CD4-positive, alpha-beta T cell (primary cell): ENCODE measurements at regions not wholly inside any gene's neighbourhood (a gene's known extent, or its start where the extent isn't known, plus 50 kb on each side); places are given as distances from the start of the nearest gene placed in this dataset.

Experiments used
- ATAC-seq: fragments of 200-7000 bp; cut with Tn5 transposase; one replicate; pipeline ENCODE4 v1.10.0; 2022; ENCODE audit warnings: mild to moderate bottlenecking; ENCODE audit not compliant: poor library complexity
- CTCF ChIA-PET: fragments of 350-600 bp; sonication (Branson Sonifier 250); formaldehyde crosslinking; loops from one replicate; lab custom pipeline; 2021; ENCODE audit warnings: antibody characterized with exemption, inconsistent platforms; lab: Charles Lee
- POLR2A ChIA-PET: fragments of 350-600 bp; sonication (Branson Sonifier 250); formaldehyde crosslinking; loops from one replicate; lab custom pipeline; 2021; ENCODE audit warnings: antibody characterized with exemption, inconsistent platforms; lab: Charles Lee
- DNase-seq, 14 experiments: peaks; one replicate each; pipeline ENCODE4 v3.0.0-alpha.2; 2013 to 2020; ENCODE audit warnings: mixed read lengths in 2 of 14
- H3K27ac ChIP-seq, 2 donors: one replicate each; pipeline versions ENCODE4 v1.5.1 to v1.7.0; 2013; ENCODE audit warnings: low read length in 2 of 2, low read depth in 1 of 2, mild to moderate bottlenecking in 1 of 2
- H3K27me3 ChIP-seq, 2 experiments: 1 replicate in 1 of 2; 2 replicates in 1 of 2; pipeline versions ENCODE4 v1.6.1 to v1.7.0; 2013; ENCODE audit warnings: low read length in 2 of 2, control low read depth in 1 of 2, mild to moderate bottlenecking in 1 of 2, moderate library complexity in 1 of 2; ENCODE audit not compliant: insufficient read depth in 2 of 2, control insufficient read depth in 1 of 2
- H3K36me3 ChIP-seq: one replicate; pipeline ENCODE4 v1.6.1; 2013; ENCODE audit warnings: low read length, control low read depth; ENCODE audit not compliant: insufficient read depth
- H3K4me1 ChIP-seq: one replicate; pipeline ENCODE4 v1.6.1; 2013; ENCODE audit warnings: low read length, control low read depth; ENCODE audit not compliant: insufficient read depth
- H3K4me3 ChIP-seq: one replicate; pipeline ENCODE4 v1.5.1; 2013; ENCODE audit warnings: mild to moderate bottlenecking, low read length, moderate library complexity
- H3K9me3 ChIP-seq, 2 experiments: 1 replicate in 1 of 2; 2 replicates in 1 of 2; pipeline versions ENCODE4 v1.6.1 to v1.7.0; 2013; ENCODE audit warnings: low read length in 2 of 2, mild to moderate bottlenecking in 2 of 2, control low read depth in 1 of 2, moderate library complexity in 1 of 2; ENCODE audit not compliant: control insufficient read depth in 1 of 2, insufficient read depth in 1 of 2
- H3K27ac Mint-ChIP-seq: one replicate; pipeline ENCODE4 v1.8.0; 2020; ENCODE audit warnings: mixed read lengths
- H3K27me3 Mint-ChIP-seq: one replicate; pipeline ENCODE4 v1.8.0; 2021; ENCODE audit warnings: mixed read lengths
- H3K36me3 Mint-ChIP-seq: one replicate; pipeline ENCODE4 v1.8.0; 2021; ENCODE audit warnings: low read depth, mixed read lengths
- H3K4me1 Mint-ChIP-seq: one replicate; pipeline ENCODE4 v1.8.0; 2021; ENCODE audit warnings: low read depth, mixed read lengths
- H3K4me3 Mint-ChIP-seq: one replicate; pipeline ENCODE4 v1.8.0; 2020; ENCODE audit warnings: mild to moderate bottlenecking, mixed read lengths
- H3K9me3 Mint-ChIP-seq: one replicate; pipeline ENCODE4 v1.8.0; 2020; ENCODE audit warnings: mixed read lengths
- intact Hi-C, 2 experiments: fragments of 100-400 bp; cut with DNase I in 1 of 2; cut with micrococcal nuclease in 1 of 2; formaldehyde crosslinking; loops; one replicate each; pipeline versions ENCODE4 v1.15.1 to v1.9.0; 2023 to 2025; cut with DNase I, micrococcal nuclease
- TF ChIP-seq, protein P1 (sequence below): fragments of 200-600 bp; IDR thresholded peaks from one replicate; pipeline ENCODE4 v1.8.0; 2022; ENCODE audit warnings: antibody characterized with exemption, mild to moderate bottlenecking

DNA sequence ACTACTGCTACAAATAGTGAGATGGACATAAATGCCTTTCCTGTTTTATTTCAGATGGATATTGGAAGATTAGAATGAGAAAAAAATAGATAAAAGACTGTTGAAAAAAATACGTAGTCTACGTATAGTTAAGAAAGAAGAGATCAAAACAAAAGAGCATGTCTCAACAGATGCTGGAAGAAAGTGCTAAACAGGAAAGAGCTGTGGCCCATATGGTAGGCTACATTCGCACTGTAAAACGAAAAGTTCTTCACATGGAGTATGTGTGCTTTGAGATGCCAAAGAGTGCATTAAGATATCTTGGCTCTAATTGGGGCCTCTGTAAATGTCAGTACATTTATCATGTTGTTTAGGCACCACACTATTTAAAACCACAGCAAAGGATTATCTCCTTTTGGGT is 741.7 kb downstream of the LTN1 start:
- Histone ChIP-seq H3K9me3 (no peaks in the 10 kb centered on the region), H3K27ac (no peak overlapping the region), H3K27me3 (no peaks in the 10 kb centered on the region), H3K4me1 (no peaks in the 10 kb centered on the region), H3K36me3 (no peaks in the 10 kb centered on the region), H3K4me3 (no peak overlapping the region)
- Mint-ChIP-seq H3K36me3 (no peaks in the 10 kb centered on the region), H3K27me3 (no peaks in the 10 kb centered on the region), H3K27ac (no peak overlapping the region), H3K4me1 (no peaks in the 10 kb centered on the region), H3K4me3 (no peak overlapping the region), H3K9me3 (no peaks in the 10 kb centered on the region)
- CTCF ChIA-PET, result no interaction called here
- POLR2A ChIA-PET, result no interaction called here
- ATAC-seq, result no peak
- intact Hi-C loops, result no loop called here
- TF ChIP-seq, protein P1, sequence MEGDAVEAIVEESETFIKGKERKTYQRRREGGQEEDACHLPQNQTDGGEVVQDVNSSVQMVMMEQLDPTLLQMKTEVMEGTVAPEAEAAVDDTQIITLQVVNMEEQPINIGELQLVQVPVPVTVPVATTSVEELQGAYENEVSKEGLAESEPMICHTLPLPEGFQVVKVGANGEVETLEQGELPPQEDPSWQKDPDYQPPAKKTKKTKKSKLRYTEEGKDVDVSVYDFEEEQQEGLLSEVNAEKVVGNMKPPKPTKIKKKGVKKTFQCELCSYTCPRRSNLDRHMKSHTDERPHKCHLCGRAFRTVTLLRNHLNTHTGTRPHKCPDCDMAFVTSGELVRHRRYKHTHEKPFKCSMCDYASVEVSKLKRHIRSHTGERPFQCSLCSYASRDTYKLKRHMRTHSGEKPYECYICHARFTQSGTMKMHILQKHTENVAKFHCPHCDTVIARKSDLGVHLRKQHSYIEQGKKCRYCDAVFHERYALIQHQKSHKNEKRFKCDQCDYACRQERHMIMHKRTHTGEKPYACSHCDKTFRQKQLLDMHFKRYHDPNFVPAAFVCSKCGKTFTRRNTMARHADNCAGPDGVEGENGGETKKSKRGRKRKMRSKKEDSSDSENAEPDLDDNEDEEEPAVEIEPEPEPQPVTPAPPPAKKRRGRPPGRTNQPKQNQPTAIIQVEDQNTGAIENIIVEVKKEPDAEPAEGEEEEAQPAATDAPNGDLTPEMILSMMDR, result no peak
- no peak for DNase-seq

DNA sequence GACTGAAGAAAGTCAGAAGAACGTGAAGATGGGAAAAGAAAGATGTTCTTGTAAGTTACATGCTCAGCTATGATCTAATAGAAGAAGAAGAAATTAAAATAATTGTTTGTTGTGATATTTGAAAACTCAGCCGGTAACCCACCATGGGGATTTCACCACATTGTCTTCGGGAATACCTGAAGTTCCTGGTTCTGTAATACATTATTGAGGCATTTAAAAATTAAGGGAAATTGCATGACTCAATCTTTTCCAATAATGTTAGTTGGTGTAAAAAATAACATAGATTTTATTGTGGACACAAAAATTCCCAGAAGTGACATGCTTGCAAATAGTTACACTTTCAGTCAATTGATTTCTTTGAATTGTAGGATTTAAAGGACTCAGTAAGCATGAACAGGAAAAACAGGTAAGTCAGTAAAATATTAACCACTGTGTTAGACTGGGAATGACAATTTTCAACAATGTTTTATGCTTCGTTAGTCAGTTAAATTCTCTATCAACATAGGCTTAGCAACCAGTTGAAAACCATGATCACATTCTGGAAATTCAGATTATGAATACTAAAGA is 745.1 kb downstream of the LTN1 start:
- Histone ChIP-seq H3K27ac (no peak overlapping the region), H3K27me3 (no peaks in the 10 kb centered on the region), H3K4me1 (no peaks in the 10 kb centered on the region), H3K4me3 (no peak overlapping the region), H3K36me3 (no peaks in the 10 kb centered on the region), H3K9me3 (no peaks in the 10 kb centered on the region)
- Mint-ChIP-seq H3K4me1 (no peaks in the 10 kb centered on the region), H3K36me3 (no peaks in the 10 kb centered on the region), H3K27ac (no peak overlapping the region), H3K27me3 (no peaks in the 10 kb centered on the region), H3K9me3 (no peaks in the 10 kb centered on the region), H3K4me3 (no peak overlapping the region)
- POLR2A ChIA-PET, result no interaction called here
- intact Hi-C loops, result no loop called here
- no peak for DNase-seq
- no peak for ATAC-seq
- TF ChIP-seq, protein P1, result no peak
- CTCF ChIA-PET, result no interaction called here

DNA sequence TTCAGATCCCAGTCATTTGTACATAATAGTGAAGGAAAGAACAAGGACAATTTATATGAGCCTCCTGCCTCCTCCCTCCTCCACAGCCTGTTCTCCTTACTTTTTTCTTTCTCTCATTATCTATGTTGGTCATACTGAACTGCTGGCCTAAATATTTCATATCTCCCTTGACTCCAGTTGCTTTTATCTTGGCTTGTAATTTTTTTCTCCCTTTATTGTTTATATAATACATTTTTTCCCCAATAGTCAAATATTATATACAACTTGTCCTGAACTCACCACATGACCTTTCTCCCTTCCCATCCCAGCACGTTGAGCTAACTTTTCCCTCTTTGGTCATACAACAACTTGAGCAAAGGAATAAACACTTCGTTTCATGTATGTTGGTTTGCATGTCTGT is 752.1 kb downstream of the LTN1 start:
- no peaks in the 10 kb centered on the region for H3K27me3 Mint-ChIP-seq
- intact Hi-C loops, result no loop called here
- H3K9me3 Mint-ChIP-seq, result peaks cover 2% of the 10 kb centered on the region
- Histone ChIP-seq H3K27ac (no peak overlapping the region), H3K9me3 (no peaks in the 10 kb centered on the region), H3K4me3 (no peak overlapping the region), H3K27me3 (no peaks in the 10 kb centered on the region), H3K36me3 (no peaks in the 10 kb centered on the region), H3K4me1 (no peaks in the 10 kb centered on the region)
- no peaks in the 10 kb centered on the region for H3K4me1 Mint-ChIP-seq
- H3K36me3 Mint-ChIP-seq, result no peaks in the 10 kb centered on the region
- ATAC-seq (no peak), DNase-seq (no peak)
- H3K4me3 Mint-ChIP-seq, result no peak overlapping the region
- CTCF ChIA-PET, result no interaction called here
- POLR2A ChIA-PET, result no interaction called here
- TF ChIP-seq, protein P1, result no peak
- no peak overlapping the region for H3K27ac Mint-ChIP-seq
